ENCODE measurements at regions not wholly inside any gene's neighbourhood (a gene's known extent, or its start where the extent isn't known, plus 50 kb on each side); places are given as distances from the start of the nearest gene placed in this dataset.

DNA sequence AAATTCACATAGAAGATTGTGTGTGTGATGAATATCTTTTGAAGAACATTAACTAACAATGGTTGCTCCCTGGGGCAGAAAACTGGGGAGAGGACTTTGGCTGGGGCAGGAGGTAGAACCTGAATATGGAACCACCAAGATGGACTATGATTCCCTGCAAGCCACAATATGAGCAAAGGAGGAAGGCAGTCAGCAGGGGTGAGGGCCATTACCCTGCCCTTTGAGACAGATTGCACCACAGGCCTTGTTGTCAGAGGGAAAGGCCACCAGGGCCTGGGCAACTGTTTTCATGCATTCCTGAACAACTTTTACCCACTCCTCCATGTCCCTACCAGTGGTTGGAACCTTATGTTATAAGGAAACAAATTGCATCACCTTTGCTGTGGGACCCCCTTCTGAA is 670.1 kb upstream of the POM121L12 start:
- no peak for TF ChIP-seq ASH2L (IDR thresholded peaks at IDR 0.05; ENCODE audit: low read length)
- TF ChIP-seq, protein P1, sequence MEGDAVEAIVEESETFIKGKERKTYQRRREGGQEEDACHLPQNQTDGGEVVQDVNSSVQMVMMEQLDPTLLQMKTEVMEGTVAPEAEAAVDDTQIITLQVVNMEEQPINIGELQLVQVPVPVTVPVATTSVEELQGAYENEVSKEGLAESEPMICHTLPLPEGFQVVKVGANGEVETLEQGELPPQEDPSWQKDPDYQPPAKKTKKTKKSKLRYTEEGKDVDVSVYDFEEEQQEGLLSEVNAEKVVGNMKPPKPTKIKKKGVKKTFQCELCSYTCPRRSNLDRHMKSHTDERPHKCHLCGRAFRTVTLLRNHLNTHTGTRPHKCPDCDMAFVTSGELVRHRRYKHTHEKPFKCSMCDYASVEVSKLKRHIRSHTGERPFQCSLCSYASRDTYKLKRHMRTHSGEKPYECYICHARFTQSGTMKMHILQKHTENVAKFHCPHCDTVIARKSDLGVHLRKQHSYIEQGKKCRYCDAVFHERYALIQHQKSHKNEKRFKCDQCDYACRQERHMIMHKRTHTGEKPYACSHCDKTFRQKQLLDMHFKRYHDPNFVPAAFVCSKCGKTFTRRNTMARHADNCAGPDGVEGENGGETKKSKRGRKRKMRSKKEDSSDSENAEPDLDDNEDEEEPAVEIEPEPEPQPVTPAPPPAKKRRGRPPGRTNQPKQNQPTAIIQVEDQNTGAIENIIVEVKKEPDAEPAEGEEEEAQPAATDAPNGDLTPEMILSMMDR (IDR thresholded peaks at IDR 0.05; ENCODE audit: control extremely low read depth in 1 of 3, insufficient read depth in 1 of 3, low read depth in 1 of 3, low read length in 3 of 3): no peak
- TF ChIP-seq EP300 (IDR thresholded peaks at IDR 0.05; ENCODE audit: borderline replicate concordance in 1 of 2, low read depth in 2 of 2, low read length in 2 of 2): no peak

All from H1 (cell line).